ENCODE measurements at regions not wholly inside any gene's neighbourhood (a gene's known extent, or its start where the extent isn't known, plus 50 kb on each side); places are given as distances from the start of the nearest gene placed in this dataset.
A peak's percentile ranks its signal among the peaks of the same experiment; 100 is the strongest.

GRCh38 chr3:193963808-193964516, 172.0 kb upstream of the HES1 start:
- no peak for DNase-seq (ENCODE audit: low spot score)

DNA sequence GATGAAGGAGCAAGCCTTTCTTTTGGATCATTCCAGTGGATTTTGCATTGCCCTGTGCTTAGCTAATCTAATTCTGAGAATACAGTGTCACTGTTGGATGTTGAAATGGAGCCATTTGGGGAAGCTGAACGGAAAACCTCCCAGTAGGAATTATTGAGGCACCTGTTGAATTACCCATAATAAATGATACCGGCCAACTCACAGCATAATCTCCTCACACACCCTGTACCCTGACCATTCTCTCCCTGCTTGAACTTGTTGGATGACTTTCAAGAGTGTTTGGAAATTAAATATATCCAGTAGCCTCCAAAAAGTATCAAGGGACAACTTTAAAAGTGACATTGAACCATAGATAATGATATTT, 171.4 kb upstream of the HES1 start:
- no peak for DNase-seq (ENCODE audit: low spot score)

- DNase-seq (ENCODE audit: low spot score): no peak
Observed at GRCh38 chr3:193968380-193968974, 167.5 kb upstream of the HES1 start.

GRCh38 chr3:193970131-193970772, 165.7 kb upstream of the HES1 start:
- DNase-seq (ENCODE audit: low spot score): peak; percentile 63

- DNase-seq (ENCODE audit: low spot score): no peak
Observed at GRCh38 chr3:193970773-193971206, 165.2 kb upstream of the HES1 start.

DNA sequence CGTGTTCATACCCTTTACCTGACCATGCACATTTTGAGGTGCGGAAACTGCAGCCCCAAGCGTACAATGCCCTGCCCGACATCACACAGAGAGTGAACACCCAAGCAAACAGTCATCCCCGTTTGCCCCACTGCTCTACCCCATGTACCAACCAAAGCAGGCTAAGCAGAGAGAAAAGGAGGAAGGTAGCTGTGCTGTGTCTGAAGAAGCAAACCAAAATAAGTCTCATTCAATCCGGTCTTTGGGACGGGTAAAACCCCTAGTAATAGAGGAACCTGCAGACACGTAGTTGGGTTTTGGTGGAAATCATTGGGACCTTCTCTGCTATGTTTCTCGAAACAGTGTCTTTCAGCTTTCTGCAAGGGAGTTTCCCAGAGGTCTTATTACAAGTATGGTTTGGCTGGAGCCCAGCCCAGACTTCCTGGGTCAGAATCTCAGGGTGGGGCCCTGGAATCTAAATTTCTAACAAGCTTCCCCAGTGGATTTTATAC, 164.6 kb upstream of the HES1 start:
- DNase-seq (ENCODE audit: low spot score): peak; percentile 26

GRCh38 chr3:193971966-193972365, 164.0 kb upstream of the HES1 start:
- no peak for DNase-seq (ENCODE audit: low spot score)

- no peak for DNase-seq (ENCODE audit: low spot score)
Observed at GRCh38 chr3:193972832-193973231, 163.1 kb upstream of the HES1 start.

DNA sequence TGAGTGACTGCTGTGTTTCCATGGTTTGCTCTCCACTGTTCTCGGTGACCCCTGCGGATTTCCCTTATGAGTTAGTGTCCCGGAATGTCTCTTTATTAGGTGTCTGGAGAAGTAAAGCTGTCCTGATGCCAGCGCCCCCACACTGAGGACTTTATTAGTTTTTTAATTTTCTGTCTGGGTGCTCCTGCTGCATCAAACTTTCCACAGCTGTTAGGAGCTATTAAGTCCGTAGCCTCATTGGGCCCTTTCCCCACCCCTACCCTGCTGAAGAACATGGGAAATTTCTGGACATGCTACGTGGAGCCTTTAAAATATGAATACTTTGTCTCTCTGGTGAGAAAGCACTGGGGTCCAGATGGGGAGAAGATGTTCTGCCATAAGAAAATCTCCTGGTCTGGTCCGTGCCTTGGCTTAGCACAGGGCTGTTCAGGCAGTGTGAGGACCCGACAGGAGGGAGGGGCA, 161.7 kb upstream of the HES1 start:
- DNase-seq (ENCODE audit: low spot score): no peak

- DNase-seq (ENCODE audit: low spot score): no peak
Observed at GRCh38 chr3:193974671-193975535, 161.0 kb upstream of the HES1 start.

DNA sequence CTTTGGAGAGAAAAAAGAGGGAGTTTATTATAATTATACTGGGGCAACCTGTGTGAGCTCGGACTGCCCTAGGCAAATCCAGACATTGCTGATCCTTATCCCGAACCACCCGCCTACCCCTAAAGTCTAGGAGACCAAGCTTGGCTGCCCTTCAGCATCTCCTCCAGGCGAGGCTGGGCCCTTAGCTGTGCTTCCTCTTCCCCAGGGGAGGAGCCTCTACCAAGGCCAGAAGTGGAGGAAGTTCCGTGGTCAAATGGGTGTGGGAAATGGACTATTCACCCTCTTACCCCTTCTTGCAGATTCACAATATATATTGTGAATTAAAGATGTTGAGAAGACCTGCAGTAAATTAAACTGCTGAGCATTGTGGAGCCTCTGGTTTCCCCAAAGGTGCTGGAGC, 158.3 kb upstream of the HES1 start:
- no peak for DNase-seq (ENCODE audit: low spot score)

DNA sequence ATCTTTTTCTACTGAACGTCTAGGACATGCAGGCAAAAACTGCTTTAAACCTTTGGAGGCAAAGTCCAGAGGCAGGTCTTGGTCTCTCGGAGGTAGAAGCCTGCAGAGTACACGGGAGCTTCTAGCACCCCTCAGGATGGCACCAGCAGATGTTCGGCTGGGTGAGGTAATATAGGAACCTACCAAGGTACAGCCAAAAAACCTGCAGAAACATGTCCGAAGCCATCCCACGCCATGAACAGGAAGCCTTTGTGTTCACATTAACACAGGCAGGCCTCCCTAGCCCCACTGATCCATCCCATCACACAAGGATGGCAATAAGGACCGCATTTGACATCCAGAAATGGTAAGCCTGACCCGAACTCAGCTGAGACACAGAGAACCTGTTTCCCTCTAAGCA, 157.9 kb upstream of the HES1 start:
- DNase-seq (ENCODE audit: low spot score): no peak

DNA sequence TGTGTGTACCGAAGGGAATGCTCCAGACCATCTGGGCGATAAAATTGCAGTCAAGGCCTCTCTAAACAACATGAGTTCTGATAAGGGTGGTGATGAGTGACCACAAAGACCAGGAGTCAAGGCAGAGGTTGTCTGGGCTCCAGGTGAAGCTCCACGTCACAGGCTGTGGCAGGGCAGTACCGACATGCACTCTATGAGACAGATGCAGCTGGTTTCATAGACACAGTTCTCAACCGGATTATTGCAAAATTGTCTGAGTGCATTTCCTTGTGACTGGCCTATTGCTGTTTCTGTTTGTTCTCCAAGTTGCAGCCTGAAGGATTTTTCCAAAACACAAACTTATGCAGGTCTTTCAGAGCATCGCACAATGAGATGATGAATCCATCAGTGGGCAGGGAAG, 157.5 kb upstream of the HES1 start:
- no peak for DNase-seq (ENCODE audit: low spot score)

- no peak for DNase-seq (ENCODE audit: low spot score)
Observed at GRCh38 chr3:193980326-193980725, 155.6 kb upstream of the HES1 start.

DNA sequence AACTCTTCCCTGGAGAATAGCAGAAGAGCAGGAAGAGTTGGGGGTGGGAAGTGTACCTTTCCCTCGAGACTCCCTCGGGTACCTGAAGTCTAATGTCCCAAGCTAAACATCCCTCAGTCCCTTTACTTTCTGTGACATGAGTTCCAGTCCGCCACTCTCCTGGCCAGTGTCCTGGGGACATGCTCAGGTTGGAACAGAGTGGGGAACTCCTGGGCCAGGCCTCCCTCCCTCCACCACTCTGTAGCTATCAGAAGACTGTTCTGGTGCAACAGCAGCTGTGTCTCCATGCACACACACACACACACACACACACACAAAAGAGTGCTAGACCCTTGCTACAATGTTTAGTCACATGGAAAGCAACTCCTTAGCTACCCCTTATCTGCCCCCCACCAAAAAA, 155.0 kb upstream of the HES1 start:
- DNase-seq (ENCODE audit: low spot score): no peak

GRCh38 chr3:193981504-193981903, 154.4 kb upstream of the HES1 start:
- no peak for DNase-seq (ENCODE audit: low spot score)

DNA sequence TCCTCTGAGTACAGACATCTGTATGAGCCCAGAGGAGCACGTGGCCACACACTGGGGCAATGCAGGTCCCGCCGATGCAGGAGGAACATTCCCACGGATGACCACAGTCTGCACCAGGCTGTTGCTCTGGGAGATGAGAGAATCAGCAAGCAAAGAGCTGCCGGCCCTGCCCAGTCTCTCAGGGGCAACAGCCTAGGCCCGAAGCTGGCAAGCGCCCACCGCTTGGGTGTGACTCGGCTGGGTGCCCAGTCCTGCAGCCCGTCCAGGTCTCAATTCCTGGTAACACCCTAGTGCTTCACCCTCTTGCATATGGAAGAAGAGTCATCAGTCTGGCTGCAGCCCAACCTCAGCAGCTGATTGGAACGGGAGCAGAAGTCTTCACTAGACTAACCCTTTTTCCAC, 153.7 kb upstream of the HES1 start:
- DNase-seq (ENCODE audit: low spot score): no peak

- DNase-seq (ENCODE audit: low spot score): no peak
Observed at GRCh38 chr3:193983846-193984818, 151.8 kb upstream of the HES1 start.

- DNase-seq (ENCODE audit: low spot score): no peak
Observed at GRCh38 chr3:193984876-193985275, 151.1 kb upstream of the HES1 start.

DNA sequence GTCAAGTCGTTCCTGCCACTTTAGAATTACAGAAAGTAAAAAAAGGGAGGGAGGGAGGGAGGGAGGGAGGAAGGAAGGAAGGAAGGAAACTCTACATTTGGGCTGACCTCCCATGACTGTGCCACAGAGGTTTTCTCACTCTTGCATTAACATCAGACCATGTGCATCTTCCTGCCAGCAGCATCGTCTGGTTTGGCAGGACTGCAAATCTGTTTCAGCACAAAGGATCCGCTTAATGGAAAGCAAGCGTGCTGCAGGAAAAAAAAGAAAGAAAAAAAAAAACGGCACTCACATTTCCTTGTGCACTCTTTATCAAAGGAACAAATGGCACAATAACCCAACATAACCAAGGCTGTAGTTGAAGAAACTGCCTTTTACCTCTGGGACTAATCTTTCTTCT, 148.8 kb upstream of the HES1 start:
- DNase-seq (ENCODE audit: low spot score): no peak

- DNase-seq (ENCODE audit: low spot score): no peak
Observed at GRCh38 chr3:193989186-193989585, 146.8 kb upstream of the HES1 start.

All from germinal center (tissue), 1 donor.